ENCODE measurements at regions not wholly inside any gene's neighbourhood (a gene's known extent, or its start where the extent isn't known, plus 50 kb on each side); places are given as distances from the start of the nearest gene placed in this dataset.

GRCh38 chr12:114291389-114292060 is 114.4 kb downstream of the TBX5 start:
- Histone ChIP-seq H3K9me1 (ENCODE audit: control insufficient read depth, insufficient read depth, low read length) (no peaks in the 10 kb centered on the region), H3K36me3 (ENCODE audit: control insufficient read depth, insufficient read depth, low read length) (no peaks in the 10 kb centered on the region), H3K27me3 (ENCODE audit: control insufficient read depth in 2 of 2, insufficient read depth in 2 of 2, low read length in 2 of 2) (no peaks in the 10 kb centered on the region), H3K4me3 (no peak overlapping the region), H2AFZ (ENCODE audit: low read depth, low read length) (no peak overlapping the region), H3K27ac (ENCODE audit: extremely low read depth, low read depth, low read length) (no peak overlapping the region), H3K4me2 (ENCODE audit: insufficient read depth, low read length) (no peak overlapping the region), H3K9ac (ENCODE audit: insufficient read depth in 1 of 2, low read depth in 2 of 2, low read length in 2 of 2) (no peak overlapping the region), H3K79me2 (ENCODE audit: control insufficient read depth, insufficient read depth, low read length) (no peaks in the 10 kb centered on the region), H3K9me3 (replicated peaks; ENCODE audit: control insufficient read depth, insufficient read depth, low read depth, low read length) (no peaks in the 10 kb centered on the region), H3K4me1 (replicated peaks in 1 of 2; ENCODE audit: control insufficient read depth in 2 of 2, insufficient read depth in 2 of 2, low read length in 2 of 2) (no peaks in the 10 kb centered on the region), H4K20me1 (replicated peaks; ENCODE audit: control insufficient read depth, insufficient read depth, low read length) (no peaks in the 10 kb centered on the region)
- WGBS (ENCODE audit: insufficient coverage, low coverage, missing lambda C conversion rate): 6% methylated on average over 2 of the region's 2 CpGs
- in situ Hi-C loops (cut with MboI) (no loop called here), intact Hi-C loops (cut with micrococcal nuclease) (no loop called here)
- no peak for ATAC-seq
- FAIRE-seq: no peak
- no peak for DNase-seq (ENCODE audit: extremely low read depth in 1 of 4, low spot score in 3 of 4)
- ChIA-PET CTCF (ENCODE audit: low intra/inter-chr PET ratio) (no interaction called here), POLR2A (interaction anchor here (0.8 kb wide), 1 partner anchor 12 kb away, joined by 3 read pairs; no protein-coding TSS in a partner anchor)
- no TSS peak for BruUV-seq (replicated peaks)
- TF ChIP-seq ZHX1 (conservative IDR thresholded peaks at IDR 0.05; ENCODE audit: low read length) (no peak), ZNF780A (CRISPR knock-in tag; IDR thresholded peaks at IDR 0.05) (no peak), CBX2 (IDR thresholded peaks at IDR 0.05; ENCODE audit: insufficient read depth, low read length, poor library complexity, severe bottlenecking) (no peak), ZNF584 (CRISPR knock-in tag; IDR thresholded peaks at IDR 0.05; ENCODE audit: low read depth) (no peak), CTCF (IDR thresholded peaks at IDR 0.05 in 2 of 3, conservative IDR thresholded peaks at IDR 0.05 in 1 of 3; ENCODE audit: insufficient read depth in 2 of 3, low read depth in 1 of 3, low read length in 3 of 3) (no peak), THAP12 (CRISPR knock-in tag; IDR thresholded peaks at IDR 0.05) (no peak), ZBTB26 (CRISPR knock-in tag; IDR thresholded peaks at IDR 0.05) (no peak), ZNF347 (CRISPR knock-in tag; IDR thresholded peaks at IDR 0.05; ENCODE audit: low read depth) (no peak), ZNF140 (CRISPR knock-in tag; IDR thresholded peaks at IDR 0.05) (no peak), CC2D1A (IDR thresholded peaks at IDR 0.05) (no peak), IFI16 (CRISPR knock-in tag; IDR thresholded peaks at IDR 0.05) (no peak), SREBF1 (IDR thresholded peaks at IDR 0.05; ENCODE audit: borderline replicate concordance, low read depth, low read length) (no peak)
